ENCODE measurements at regions not wholly inside any gene's neighbourhood (a gene's known extent, or its start where the extent isn't known, plus 50 kb on each side); places are given as distances from the start of the nearest gene placed in this dataset.

DNA sequence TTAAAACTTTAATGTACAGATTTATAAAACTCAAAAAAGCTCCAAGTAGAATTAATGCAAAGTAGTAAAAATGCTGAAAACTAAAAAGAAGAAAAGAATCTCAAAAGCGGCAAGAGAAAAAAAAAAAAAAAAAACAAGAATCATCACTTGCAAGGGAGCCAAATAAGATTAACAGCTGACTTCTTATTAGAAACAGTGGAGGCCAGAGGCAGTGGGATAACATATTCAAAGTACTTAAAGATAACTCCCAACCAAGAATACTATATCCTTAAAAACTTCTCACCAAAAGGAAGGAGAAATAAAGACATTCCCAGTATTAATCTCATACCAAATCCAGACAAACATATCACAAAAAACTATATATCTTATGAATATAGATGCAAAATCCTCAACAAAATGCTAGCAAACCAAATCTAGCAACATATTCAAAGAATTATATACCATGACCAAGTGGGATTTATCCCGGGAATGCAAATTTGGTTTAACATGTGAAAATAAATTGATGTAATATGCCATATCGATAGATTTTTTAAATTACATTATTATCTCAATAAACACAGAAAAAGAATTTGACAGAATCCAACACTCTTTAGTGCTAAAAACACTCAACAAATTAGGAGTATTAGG lies 62.7 kb downstream of the CAMK2N1 start:
- TF ChIP-seq CTCF (conservative IDR thresholded peaks at IDR 0.05) (no peak), EZH2 (IDR thresholded peaks at IDR 0.05; ENCODE audit: low read depth) (no peak)
